ENCODE measurements at regions not wholly inside any gene's neighbourhood (a gene's known extent, or its start where the extent isn't known, plus 50 kb on each side); places are given as distances from the start of the nearest gene placed in this dataset.

DNA sequence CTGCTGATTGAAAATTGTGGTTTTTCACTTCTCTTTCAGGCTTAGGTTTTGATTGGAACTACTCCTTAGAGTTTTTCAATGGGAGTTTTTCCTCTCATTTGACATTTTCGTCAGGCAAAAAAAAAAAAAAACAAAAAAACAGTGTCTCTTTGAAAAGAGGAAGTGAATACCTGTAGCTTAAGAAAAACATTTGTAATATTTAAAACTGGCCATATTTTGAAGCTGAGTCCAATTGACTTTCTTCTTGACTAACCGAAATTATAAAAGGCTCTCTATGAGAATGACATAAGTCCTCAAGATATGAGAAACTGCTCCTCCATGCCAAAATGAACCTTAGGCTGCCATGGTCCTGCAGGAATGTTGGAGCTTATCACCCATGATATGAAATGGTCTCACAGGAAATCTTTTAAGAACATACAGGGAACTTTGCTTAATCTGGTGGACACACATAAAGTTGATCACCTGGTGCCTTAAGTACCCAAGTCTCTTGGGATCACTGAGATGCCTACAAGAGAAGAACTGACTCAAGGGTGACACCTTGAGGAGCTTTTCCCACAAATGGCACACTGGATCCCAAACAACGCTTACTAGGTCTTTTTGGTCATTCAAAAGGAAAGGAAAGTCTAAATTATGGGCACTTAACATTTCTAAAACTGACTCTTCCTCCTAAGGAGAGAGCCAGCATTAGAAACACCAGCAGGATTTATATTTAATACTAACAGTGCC, 263.4 kb downstream of the CDC14C start:
- Histone ChIP-seq H3K36me3 (ENCODE audit: insufficient read depth, low read length) (no peaks in the 10 kb centered on the region), H3K9me3 (ENCODE audit: control insufficient read depth in 1 of 2, insufficient read depth in 1 of 2, low read length in 2 of 2) (no peaks in the 10 kb centered on the region), H3K4me3 (ENCODE audit: low read length) (no peak overlapping the region), H3K4me1 (ENCODE audit: insufficient read depth, low read length) (no peaks in the 10 kb centered on the region), H3K27me3 (ENCODE audit: control insufficient read depth in 1 of 2, insufficient read depth in 2 of 2, low read length in 2 of 2) (no peaks in the 10 kb centered on the region), H3K27ac (ENCODE audit: low read depth in 1 of 2, low read length in 2 of 2) (no peak overlapping the region)
- Mint-ChIP-seq H3K9me3 (peaks cover 6% of the 10 kb centered on the region), H3K4me1 (ENCODE audit: low read depth) (no peaks in the 10 kb centered on the region), H3K27me3 (no peaks in the 10 kb centered on the region), H3K36me3 (ENCODE audit: low read depth) (no peaks in the 10 kb centered on the region), H3K4me3 (no peak overlapping the region), H3K27ac (no peak overlapping the region)
- TF ChIP-seq, protein P1, sequence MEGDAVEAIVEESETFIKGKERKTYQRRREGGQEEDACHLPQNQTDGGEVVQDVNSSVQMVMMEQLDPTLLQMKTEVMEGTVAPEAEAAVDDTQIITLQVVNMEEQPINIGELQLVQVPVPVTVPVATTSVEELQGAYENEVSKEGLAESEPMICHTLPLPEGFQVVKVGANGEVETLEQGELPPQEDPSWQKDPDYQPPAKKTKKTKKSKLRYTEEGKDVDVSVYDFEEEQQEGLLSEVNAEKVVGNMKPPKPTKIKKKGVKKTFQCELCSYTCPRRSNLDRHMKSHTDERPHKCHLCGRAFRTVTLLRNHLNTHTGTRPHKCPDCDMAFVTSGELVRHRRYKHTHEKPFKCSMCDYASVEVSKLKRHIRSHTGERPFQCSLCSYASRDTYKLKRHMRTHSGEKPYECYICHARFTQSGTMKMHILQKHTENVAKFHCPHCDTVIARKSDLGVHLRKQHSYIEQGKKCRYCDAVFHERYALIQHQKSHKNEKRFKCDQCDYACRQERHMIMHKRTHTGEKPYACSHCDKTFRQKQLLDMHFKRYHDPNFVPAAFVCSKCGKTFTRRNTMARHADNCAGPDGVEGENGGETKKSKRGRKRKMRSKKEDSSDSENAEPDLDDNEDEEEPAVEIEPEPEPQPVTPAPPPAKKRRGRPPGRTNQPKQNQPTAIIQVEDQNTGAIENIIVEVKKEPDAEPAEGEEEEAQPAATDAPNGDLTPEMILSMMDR (IDR thresholded peaks at IDR 0.05), result no peak
- intact Hi-C loops (cut with DNase I, micrococcal nuclease), result no loop called here
- no peak for ATAC-seq (ENCODE audit: poor library complexity)
- DNase-seq, result no peak
- ChIA-PET CTCF (no interaction called here), POLR2A (no interaction called here)

DNA sequence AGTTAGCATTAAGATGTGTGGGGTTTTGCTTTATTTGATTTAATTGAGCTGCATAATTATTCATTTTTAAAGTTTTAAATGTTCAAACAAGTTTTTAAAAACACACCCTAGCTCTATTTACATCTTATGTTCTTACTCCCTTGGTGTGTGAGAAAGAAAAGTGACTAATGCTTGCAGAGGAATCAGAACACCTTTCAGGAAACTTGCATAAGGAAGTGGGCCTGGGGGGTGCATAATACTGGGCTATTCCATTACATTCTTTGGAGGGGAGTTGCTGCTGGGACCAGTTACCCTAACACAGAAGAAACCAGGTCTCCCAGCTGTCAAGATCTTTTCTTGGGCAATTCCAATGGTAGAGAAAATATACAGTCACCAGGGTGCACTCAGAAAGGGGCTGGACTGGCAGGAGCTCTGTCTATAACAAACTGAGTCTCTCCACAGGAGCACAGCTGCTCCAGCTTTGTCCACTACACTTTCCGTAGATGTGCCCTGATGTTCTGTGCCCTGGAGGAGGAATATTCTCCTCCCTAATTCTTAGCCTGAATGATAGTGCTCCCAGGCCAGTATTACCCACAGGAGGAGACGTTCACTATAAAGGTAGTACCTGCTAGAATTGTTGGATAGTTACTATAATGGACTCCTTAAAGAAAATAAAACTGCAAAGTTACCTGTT, 304.2 kb downstream of the CDC14C start:
- POLR2A ChIA-PET, result no interaction called here
- Mint-ChIP-seq H3K4me3 (no peak overlapping the region), H3K36me3 (ENCODE audit: low read depth) (no peaks in the 10 kb centered on the region), H3K4me1 (ENCODE audit: low read depth) (no peaks in the 10 kb centered on the region), H3K9me3 (peaks cover 8% of the 10 kb centered on the region), H3K27me3 (no peaks in the 10 kb centered on the region), H3K27ac (no peak overlapping the region)
- H3K9me3 ChIP-seq (ENCODE audit: control insufficient read depth in 1 of 2, insufficient read depth in 1 of 2, low read length in 2 of 2), result peaks cover 0 to 4% of the 10 kb centered on the region in 2 experiments
- CTCF ChIA-PET, result no interaction called here
- no peak overlapping the region for H3K27ac ChIP-seq (ENCODE audit: low read depth in 1 of 2, low read length in 2 of 2)
- ATAC-seq (ENCODE audit: poor library complexity) (no peak), DNase-seq (no peak)
- TF ChIP-seq, protein P1 (IDR thresholded peaks at IDR 0.05), result no peak
- intact Hi-C loops (cut with DNase I, micrococcal nuclease), result no loop called here
- H3K36me3 ChIP-seq (ENCODE audit: insufficient read depth, low read length), result no peaks in the 10 kb centered on the region
- no peaks in the 10 kb centered on the region for H3K4me1 ChIP-seq (ENCODE audit: insufficient read depth, low read length)
- H3K27me3 ChIP-seq (ENCODE audit: control insufficient read depth in 1 of 2, insufficient read depth in 2 of 2, low read length in 2 of 2), result no peaks in the 10 kb centered on the region
- H3K4me3 ChIP-seq (ENCODE audit: low read length), result no peak overlapping the region

DNA sequence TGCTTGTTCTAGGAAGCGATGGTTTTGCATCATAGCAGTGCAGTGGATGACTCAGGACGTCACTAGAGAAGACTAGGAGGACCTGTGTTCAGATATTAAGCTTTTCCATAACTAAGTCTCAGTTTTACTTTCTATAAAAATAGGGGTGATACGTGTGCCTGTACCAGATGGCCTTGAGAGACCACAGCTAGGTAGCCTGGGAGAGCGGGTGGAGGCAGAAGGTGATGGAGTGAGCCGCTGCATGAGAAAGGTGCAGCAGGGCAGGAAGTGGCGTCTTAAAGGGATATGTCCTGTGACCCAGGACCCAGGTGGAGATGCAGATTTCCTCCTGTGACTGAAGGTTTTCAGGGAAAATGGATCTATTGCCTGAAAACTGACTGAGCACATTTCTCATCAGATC, 304.9 kb downstream of the CDC14C start:
- intact Hi-C loops (cut with DNase I, micrococcal nuclease), result no loop called here
- no peak overlapping the region for H3K4me3 Mint-ChIP-seq

More for the DNA sequence above, 304.9 kb downstream of the CDC14C start:
- H3K27me3 ChIP-seq (ENCODE audit: control insufficient read depth in 1 of 2, insufficient read depth in 2 of 2, low read length in 2 of 2), result no peaks in the 10 kb centered on the region
- H3K9me3 ChIP-seq (ENCODE audit: control insufficient read depth in 1 of 2, insufficient read depth in 1 of 2, low read length in 2 of 2), result peaks cover 0 to 4% of the 10 kb centered on the region in 2 experiments
- DNase-seq, result no peak
- ChIA-PET CTCF (no interaction called here), POLR2A (no interaction called here)
- no peaks in the 10 kb centered on the region for H3K36me3 ChIP-seq (ENCODE audit: insufficient read depth, low read length)
- H3K4me3 ChIP-seq (ENCODE audit: low read length), result no peak overlapping the region
- H3K4me1 ChIP-seq (ENCODE audit: insufficient read depth, low read length), result no peaks in the 10 kb centered on the region
- no peak overlapping the region for H3K27ac ChIP-seq (ENCODE audit: low read depth in 1 of 2, low read length in 2 of 2)
- Mint-ChIP-seq H3K27me3 (no peaks in the 10 kb centered on the region), H3K4me1 (ENCODE audit: low read depth) (no peaks in the 10 kb centered on the region), H3K9me3 (peaks cover 7% of the 10 kb centered on the region), H3K27ac (no peak overlapping the region), H3K36me3 (ENCODE audit: low read depth) (no peaks in the 10 kb centered on the region)
- no peak for ATAC-seq (ENCODE audit: poor library complexity)
- TF ChIP-seq, protein P1 (IDR thresholded peaks at IDR 0.05), result no peak
